B cell (primary cell): ENCODE measurements at regions not wholly inside any gene's neighbourhood (a gene's known extent, or its start where the extent isn't known, plus 50 kb on each side); places are given as distances from the start of the nearest gene placed in this dataset.

Source experiments
- ATAC-seq: fragments of 200-7000 bp; cut with Tn5 transposase; one replicate; pipeline ENCODE4 v1.10.0; 2021; ENCODE audit warnings: low read depth, mild to moderate bottlenecking, moderate number of reproducible peaks, moderate library complexity
- CTCF ChIA-PET: fragments of 350-600 bp; sonication (Branson Sonifier 250); formaldehyde crosslinking; loops from one replicate; lab custom pipeline; 2021; ENCODE audit warnings: antibody characterized with exemption, inconsistent platforms; lab: Charles Lee
- POLR2A ChIA-PET: fragments of 350-600 bp; sonication (Branson Sonifier 250); formaldehyde crosslinking; loops from one replicate; lab custom pipeline; 2021; ENCODE audit warnings: antibody characterized with exemption; lab: Charles Lee
- DNase-seq: peaks from one replicate; pipeline ENCODE4 v3.0.0; 2013
- H2AFZ ChIP-seq: 2 replicates; pipeline ENCODE4 v1.6.1; 2012; ENCODE audit warnings: mild to moderate bottlenecking, low read depth, low read length; ENCODE audit not compliant: insufficient read depth, poor library complexity, severe bottlenecking
- H3K27ac ChIP-seq, 2 donors: 1 replicate in 1 of 2; 2 replicates in 1 of 2; pipeline ENCODE4 v1.5.1; 2012 to 2013; ENCODE audit warnings: low read length in 2 of 2, mild to moderate bottlenecking in 2 of 2, moderate library complexity in 1 of 2
- H3K27me3 ChIP-seq, 4 experiments: fragments of 200-600 bp in 1 of 4; sonication (generic) in 1 of 4; replicated peaks in 1 of 4; 1 replicate in 2 of 4; 2 replicates in 2 of 4; pipeline versions ENCODE4 v1.6.1 to v1.7.0; 2013 to 2016; ENCODE audit warnings: low read length in 3 of 4, mild to moderate bottlenecking in 2 of 4, mixed read lengths in 1 of 4, moderate library complexity in 1 of 4; ENCODE audit not compliant: insufficient read depth in 4 of 4, control insufficient read depth in 3 of 4; ENCODE audit errors: control extremely low read depth in 1 of 4
- H3K36me3 ChIP-seq, 2 experiments: replicated peaks in 1 of 2; 1 replicate in 1 of 2; 2 replicates in 1 of 2; pipeline versions ENCODE4 v1.6.1 to v1.7.1; 2013; ENCODE audit warnings: low read length in 1 of 2; ENCODE audit not compliant: insufficient read depth in 2 of 2, control insufficient read depth in 1 of 2; ENCODE audit errors: control extremely low read depth in 1 of 2, extremely low read depth in 1 of 2
- H3K4me1 ChIP-seq, 2 donors: fragments of 200-600 bp in 1 of 2; sonication (generic) in 1 of 2; 1 replicate in 1 of 2; 2 replicates in 1 of 2; pipeline versions ENCODE4 v1.5.1 to v1.6.1; 2013 to 2017; ENCODE audit warnings: low read length in 2 of 2; ENCODE audit not compliant: control insufficient read depth in 2 of 2, insufficient read depth in 2 of 2
- H3K4me2 ChIP-seq: replicated peaks from 2 replicates; pipeline ENCODE3; 2012; ENCODE audit warnings: mild to moderate bottlenecking, low read depth, low read length; ENCODE audit not compliant: poor library complexity, severe bottlenecking
- H3K4me3 ChIP-seq, 5 experiments: fragments of 200-600 bp in 1 of 5; sonication (generic) in 1 of 5; 1 replicate in 3 of 5; 2 replicates in 2 of 5; pipeline versions ENCODE4 v1.5.1 to v1.7.0; 2011 to 2016; ENCODE audit warnings: low read length in 4 of 5, mild to moderate bottlenecking in 4 of 5, low read depth in 2 of 5, control low read depth in 1 of 5, moderate library complexity in 1 of 5; ENCODE audit not compliant: insufficient read depth in 1 of 5; ENCODE audit errors: control extremely low read depth in 1 of 5, extremely low read depth in 1 of 5
- H3K79me2 ChIP-seq: fragments of 200-600 bp; sonication (generic); one replicate; pipeline ENCODE4 v1.6.0; 2016; ENCODE audit warnings: low read length; ENCODE audit not compliant: control insufficient read depth, insufficient read depth
- H3K9ac ChIP-seq: fragments of 200-600 bp; sonication (generic); 2 replicates; pipeline ENCODE4 v1.6.1; 2017; ENCODE audit warnings: mild to moderate bottlenecking, low read length, moderate library complexity
- H3K9me3 ChIP-seq, 3 donors: one replicate each; pipeline versions ENCODE4 v1.6.1 to v1.7.1; 2013; ENCODE audit warnings: low read length in 2 of 3; ENCODE audit not compliant: control insufficient read depth in 2 of 3, insufficient read depth in 1 of 3; ENCODE audit errors: control extremely low read depth in 1 of 3
- H4K20me1 ChIP-seq: 2 replicates; pipeline ENCODE4 v1.6.0; 2012; ENCODE audit warnings: mild to moderate bottlenecking, low read length; ENCODE audit not compliant: insufficient read depth, control insufficient read depth, poor library complexity, severe bottlenecking
- H3K27ac Mint-ChIP-seq: one replicate; pipeline ENCODE4 v1.8.0; 2021; ENCODE audit warnings: mixed read lengths
- H3K27me3 Mint-ChIP-seq: one replicate; pipeline ENCODE4 v1.8.0; 2021; ENCODE audit warnings: mixed read lengths
- H3K4me1 Mint-ChIP-seq: one replicate; pipeline ENCODE4 v1.8.0; 2021; ENCODE audit warnings: mixed read lengths
- H3K4me3 Mint-ChIP-seq: one replicate; pipeline ENCODE4 v1.8.0; 2021; ENCODE audit warnings: mixed read lengths
- H3K9me3 Mint-ChIP-seq: one replicate; pipeline ENCODE4 v1.8.0; 2022; ENCODE audit warnings: mixed read lengths; ENCODE audit not compliant: insufficient read depth
- CTCF ChIP-seq: fragments of 200-600 bp; IDR thresholded peaks from one replicate; pipeline ENCODE4 v1.8.0; 2022; ENCODE audit warnings: antibody characterized with exemption, mild to moderate bottlenecking
- EZH2 ChIP-seq: IDR thresholded peaks from 2 replicates; pipeline ENCODE4 v1.6.1; 2012; ENCODE audit warnings: borderline replicate concordance, low read depth, mild to moderate bottlenecking, moderate library complexity, low read length; ENCODE audit not compliant: insufficient read depth, poor library complexity, severe bottlenecking
- WGBS: methylation state at CpG from one replicate; pipeline ENCODE4 v1.1.5; 2013; ENCODE audit warnings: missing lambda C conversion rate; ENCODE audit not compliant: insufficient coverage; 5-methylcytosine and 5-hydroxymethylcytosine counted together
- intact Hi-C: fragments of 100-400 bp; cut with micrococcal nuclease; formaldehyde crosslinking; loops from one replicate; pipeline ENCODE4 v1.10.0; 2022

GRCh38 chr10:31724296-31724695, 204.3 kb downstream of the ARHGAP12 start:
- Histone ChIP-seq H4K20me1 (no peaks in the 10 kb centered on the region), H3K4me2 (no peak overlapping the region), H3K9ac (no peak overlapping the region), H3K27ac (no peak overlapping the region), H3K27me3 (peaks cover 0 to 9% (median 0%) of the 10 kb centered on the region in 4 experiments), H2AFZ (no peak overlapping the region), H3K79me2 (no peaks in the 10 kb centered on the region), H3K4me1 (no peaks in the 10 kb centered on the region), H3K36me3 (no peaks in the 10 kb centered on the region), H3K9me3 (no peaks in the 10 kb centered on the region), H3K4me3 (no peak overlapping the region)
- ATAC-seq (no peak), DNase-seq (no peak)
- H3K27ac Mint-ChIP-seq = no peak overlapping the region
- WGBS = 100% methylated on average over 1 of the region's 5 CpGs
- peaks cover 3% of the 10 kb centered on the region for H3K9me3 Mint-ChIP-seq
- intact Hi-C loops = no loop called here
- ChIA-PET CTCF (no interaction called here), POLR2A (no interaction called here)
- H3K4me3 Mint-ChIP-seq = no peak overlapping the region
- TF ChIP-seq CTCF (no peak), EZH2 (no peak)
- H3K27me3 Mint-ChIP-seq = peaks cover under 1% of the 10 kb centered on the region
- no peaks in the 10 kb centered on the region for H3K4me1 Mint-ChIP-seq

- Histone ChIP-seq H3K27me3 (peaks cover 0 to 9% (median 0%) of the 10 kb centered on the region in 4 experiments), H3K4me1 (no peaks in the 10 kb centered on the region), H3K27ac (no peak overlapping the region), H3K79me2 (no peaks in the 10 kb centered on the region), H3K9me3 (no peaks in the 10 kb centered on the region), H4K20me1 (no peaks in the 10 kb centered on the region), H3K9ac (no peak overlapping the region), H3K4me3 (no peak overlapping the region), H2AFZ (no peak overlapping the region), H3K4me2 (no peak overlapping the region), H3K36me3 (no peaks in the 10 kb centered on the region)
- intact Hi-C loops = no loop called here
- Mint-ChIP-seq H3K27me3 (no peaks in the 10 kb centered on the region), H3K4me3 (no peak overlapping the region), H3K4me1 (no peaks in the 10 kb centered on the region), H3K9me3 (peaks cover 3% of the 10 kb centered on the region), H3K27ac (no peak overlapping the region)
- ATAC-seq = no peak
- ChIA-PET CTCF (no interaction called here), POLR2A (no interaction called here)
- WGBS = 82% methylated on average over 3 of the region's 5 CpGs
- no peak for DNase-seq
- TF ChIP-seq EZH2 = no peak
- TF ChIP-seq CTCF = no peak
Observed at GRCh38 chr10:31723106-31723750, 205.4 kb downstream of the ARHGAP12 start.
